ENCODE measurements at regions not wholly inside any gene's neighbourhood (a gene's known extent, or its start where the extent isn't known, plus 50 kb on each side); places are given as distances from the start of the nearest gene placed in this dataset.

GRCh38 chr12:126384026-126384564 lies 1318.9 kb downstream of the AACS start:
- H3K4me3 ChIP-seq, result no peak overlapping the region
- WGBS, result 21% methylated on average over 2 of the region's 2 CpGs
- DNase-seq (ENCODE audit: low spot score), result no peak
- no peaks in the 10 kb centered on the region for H3K27me3 ChIP-seq (replicated peaks; ENCODE audit: insufficient read depth)
- intact Hi-C loops (cut with DNase I), result no loop called here
- TF ChIP-seq POLR2A (IDR thresholded peaks at IDR 0.05) (no peak), POLR2AphosphoS5 (IDR thresholded peaks at IDR 0.05) (no peak), CTCF (IDR thresholded peaks at IDR 0.05) (no peak)
- no peaks in the 10 kb centered on the region for H3K9me3 ChIP-seq
- no peaks in the 10 kb centered on the region for H3K4me1 ChIP-seq (replicated peaks)
- no peaks in the 10 kb centered on the region for H3K36me3 ChIP-seq
- H3K27ac ChIP-seq, result no peak overlapping the region

GRCh38 chr12:126385785-126386184 lies 1320.5 kb downstream of the AACS start:
- H3K9me3 ChIP-seq, result no peaks in the 10 kb centered on the region
- no peaks in the 10 kb centered on the region for H3K36me3 ChIP-seq
- no peak overlapping the region for H3K27ac ChIP-seq
- no peak for DNase-seq (ENCODE audit: low spot score)
- H3K4me3 ChIP-seq, result no peak overlapping the region
- TF ChIP-seq POLR2A (IDR thresholded peaks at IDR 0.05) (no peak), POLR2AphosphoS5 (IDR thresholded peaks at IDR 0.05) (no peak), CTCF (IDR thresholded peaks at IDR 0.05) (no peak)
- no peaks in the 10 kb centered on the region for H3K27me3 ChIP-seq (replicated peaks; ENCODE audit: insufficient read depth)
- H3K4me1 ChIP-seq (replicated peaks), result no peaks in the 10 kb centered on the region
- WGBS, result 88% methylated on average over 4 of the region's 4 CpGs
- intact Hi-C loops (cut with DNase I), result no loop called here

GRCh38 chr12:126389220-126389841 lies 1324.1 kb downstream of the AACS start:
- no peak for DNase-seq (ENCODE audit: low spot score)
- Histone ChIP-seq H3K4me1 (replicated peaks) (no peaks in the 10 kb centered on the region), H3K9me3 (no peaks in the 10 kb centered on the region), H3K4me3 (no peak overlapping the region), H3K36me3 (no peaks in the 10 kb centered on the region), H3K27me3 (replicated peaks; ENCODE audit: insufficient read depth) (no peaks in the 10 kb centered on the region), H3K27ac (no peak overlapping the region)
- intact Hi-C loops (cut with DNase I), result no loop called here
- no peak for TF ChIP-seq POLR2AphosphoS5 (IDR thresholded peaks at IDR 0.05)
- 46% methylated on average over 9 of the region's 9 CpGs for WGBS

- H3K27me3 ChIP-seq (replicated peaks; ENCODE audit: insufficient read depth), result no peaks in the 10 kb centered on the region
- no peak for TF ChIP-seq CTCF (IDR thresholded peaks at IDR 0.05)
- no peak overlapping the region for H3K27ac ChIP-seq
- no peaks in the 10 kb centered on the region for H3K4me1 ChIP-seq (replicated peaks)
- intact Hi-C loops (cut with DNase I), result no loop called here
- DNase-seq (ENCODE audit: low spot score), result no peak
- H3K4me3 ChIP-seq, result no peak overlapping the region
- no peaks in the 10 kb centered on the region for H3K36me3 ChIP-seq
- WGBS, result 84% methylated on average over 5 of the region's 5 CpGs
- H3K9me3 ChIP-seq, result no peaks in the 10 kb centered on the region
Measured at GRCh38 chr12:126389961-126390360, 1324.7 kb downstream of the AACS start.

- WGBS, result 72% methylated on average over 6 of the region's 6 CpGs
- Histone ChIP-seq H3K27me3 (replicated peaks; ENCODE audit: insufficient read depth) (no peaks in the 10 kb centered on the region), H3K4me1 (replicated peaks) (no peaks in the 10 kb centered on the region), H3K4me3 (no peak overlapping the region), H3K36me3 (no peaks in the 10 kb centered on the region), H3K9me3 (no peaks in the 10 kb centered on the region), H3K27ac (no peak overlapping the region)
- intact Hi-C loops (cut with DNase I), result no loop called here
- TF ChIP-seq POLR2A (IDR thresholded peaks at IDR 0.05), result no peak
- TF ChIP-seq POLR2AphosphoS5 (IDR thresholded peaks at IDR 0.05), result no peak
- no peak for TF ChIP-seq CTCF (IDR thresholded peaks at IDR 0.05)
- no peak for DNase-seq (ENCODE audit: low spot score)
Measured at GRCh38 chr12:126390969-126391566, 1325.8 kb downstream of the AACS start.

Measured in prostate gland (tissue), 2 donors.